ENCODE measurements at regions not wholly inside any gene's neighbourhood (a gene's known extent, or its start where the extent isn't known, plus 50 kb on each side); places are given as distances from the start of the nearest gene placed in this dataset.

DNA sequence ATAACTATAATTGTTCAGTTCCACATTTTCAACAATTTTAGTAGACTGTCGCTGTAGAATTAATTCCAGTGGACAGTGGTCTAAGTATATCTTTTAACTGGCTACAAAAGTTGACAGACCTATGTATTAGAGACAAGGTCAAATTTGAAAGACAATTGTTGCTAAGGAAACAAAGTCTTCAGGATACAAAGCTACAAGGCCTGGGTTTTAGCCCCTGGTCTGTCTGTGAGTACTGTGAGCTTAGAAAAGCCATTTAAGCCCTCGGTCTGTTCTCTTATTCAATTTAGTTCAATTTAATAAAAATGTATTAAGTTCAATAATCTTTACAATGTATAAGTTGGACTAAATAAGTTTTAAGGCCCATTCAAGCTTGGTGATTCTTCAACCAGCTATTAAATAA, 352.5 kb downstream of the HDGFL1 start:
- TF ChIP-seq CTCF (IDR thresholded peaks at IDR 0.05 in 8 of 11, conservative IDR thresholded peaks at IDR 0.05 in 3 of 11): no peak
- TF ChIP-seq POLR2A (IDR thresholded peaks at IDR 0.05): no peak
- TF ChIP-seq POLR2AphosphoS5 (IDR thresholded peaks at IDR 0.05): no peak
